ENCODE measurements at regions not wholly inside any gene's neighbourhood (a gene's known extent, or its start where the extent isn't known, plus 50 kb on each side); places are given as distances from the start of the nearest gene placed in this dataset.

DNA sequence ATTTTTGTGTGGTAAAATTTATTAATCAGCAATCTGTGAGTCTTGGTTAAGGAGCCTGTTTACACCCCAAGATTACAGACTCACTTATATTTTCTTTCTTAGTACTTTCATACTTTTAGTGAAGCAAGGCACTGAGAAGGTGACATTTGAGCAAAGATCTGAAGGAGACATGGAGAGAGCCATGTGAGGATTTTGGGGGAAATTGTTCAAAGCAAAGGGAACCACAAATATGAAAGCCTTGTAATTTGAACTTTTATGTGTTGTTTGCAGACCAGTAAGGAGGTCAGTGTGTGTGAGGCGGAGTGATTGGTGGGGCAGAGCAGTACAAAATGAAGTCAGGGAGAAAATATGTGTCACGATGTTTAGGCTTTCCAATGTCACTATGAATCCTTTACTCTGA, 140.7 kb upstream of the KLF12 start:
- H3K4me2 ChIP-seq = no peak overlapping the region
- TF ChIP-seq, protein P1, sequence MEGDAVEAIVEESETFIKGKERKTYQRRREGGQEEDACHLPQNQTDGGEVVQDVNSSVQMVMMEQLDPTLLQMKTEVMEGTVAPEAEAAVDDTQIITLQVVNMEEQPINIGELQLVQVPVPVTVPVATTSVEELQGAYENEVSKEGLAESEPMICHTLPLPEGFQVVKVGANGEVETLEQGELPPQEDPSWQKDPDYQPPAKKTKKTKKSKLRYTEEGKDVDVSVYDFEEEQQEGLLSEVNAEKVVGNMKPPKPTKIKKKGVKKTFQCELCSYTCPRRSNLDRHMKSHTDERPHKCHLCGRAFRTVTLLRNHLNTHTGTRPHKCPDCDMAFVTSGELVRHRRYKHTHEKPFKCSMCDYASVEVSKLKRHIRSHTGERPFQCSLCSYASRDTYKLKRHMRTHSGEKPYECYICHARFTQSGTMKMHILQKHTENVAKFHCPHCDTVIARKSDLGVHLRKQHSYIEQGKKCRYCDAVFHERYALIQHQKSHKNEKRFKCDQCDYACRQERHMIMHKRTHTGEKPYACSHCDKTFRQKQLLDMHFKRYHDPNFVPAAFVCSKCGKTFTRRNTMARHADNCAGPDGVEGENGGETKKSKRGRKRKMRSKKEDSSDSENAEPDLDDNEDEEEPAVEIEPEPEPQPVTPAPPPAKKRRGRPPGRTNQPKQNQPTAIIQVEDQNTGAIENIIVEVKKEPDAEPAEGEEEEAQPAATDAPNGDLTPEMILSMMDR (conservative IDR thresholded peaks at IDR 0.05; ENCODE audit: low read depth, low read length) = no peak
- H3K4me1 ChIP-seq (ENCODE audit: low read depth, poor library complexity, severe bottlenecking) = no peaks in the 10 kb centered on the region
- H3K27ac ChIP-seq = no peak overlapping the region
- no peaks in the 10 kb centered on the region for H3K79me2 ChIP-seq (ENCODE audit: insufficient read depth, low read depth)
- H3K4me3 ChIP-seq (IDR thresholded peaks at IDR 0.05; ENCODE audit: insufficient read depth, low read depth, low read length) = no peak overlapping the region
- no peak overlapping the region for H3K9ac ChIP-seq
- H3K36me3 ChIP-seq (ENCODE audit: insufficient read depth) = no peaks in the 10 kb centered on the region
- H2AFZ ChIP-seq (ENCODE audit: low read depth) = no peak overlapping the region
- no peaks in the 10 kb centered on the region for H4K20me1 ChIP-seq (ENCODE audit: insufficient read depth)
- H3K27me3 ChIP-seq (ENCODE audit: insufficient read depth, low read depth) = no peaks in the 10 kb centered on the region

DNA sequence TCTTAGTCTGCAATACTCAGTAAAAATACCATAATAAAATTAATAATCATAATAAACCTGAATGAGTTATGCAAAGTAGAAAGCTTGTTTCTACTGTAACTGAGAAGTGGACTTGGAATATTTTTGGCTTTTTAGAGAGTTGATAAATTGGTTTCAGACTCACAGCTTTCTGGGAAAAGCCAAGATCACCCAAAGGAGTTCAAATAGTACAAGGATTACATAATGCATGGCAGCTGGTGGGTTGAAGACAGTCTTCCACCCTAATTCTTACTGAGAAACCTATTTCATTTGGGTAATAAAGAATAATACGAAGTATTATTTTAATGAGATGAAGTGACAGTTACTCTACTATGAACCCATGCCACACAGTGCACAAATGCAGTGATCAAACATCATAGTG, 139.4 kb upstream of the KLF12 start:
- H3K9ac ChIP-seq = no peak overlapping the region
- TF ChIP-seq, protein P1 (conservative IDR thresholded peaks at IDR 0.05; ENCODE audit: low read depth, low read length) = no peak
- H3K36me3 ChIP-seq (ENCODE audit: insufficient read depth) = no peaks in the 10 kb centered on the region
- no peak overlapping the region for H3K4me3 ChIP-seq (IDR thresholded peaks at IDR 0.05; ENCODE audit: insufficient read depth, low read depth, low read length)
- no peaks in the 10 kb centered on the region for H3K79me2 ChIP-seq (ENCODE audit: insufficient read depth, low read depth)
- no peak overlapping the region for H2AFZ ChIP-seq (ENCODE audit: low read depth)
- no peaks in the 10 kb centered on the region for H3K4me1 ChIP-seq (ENCODE audit: low read depth, poor library complexity, severe bottlenecking)
- H3K4me2 ChIP-seq = no peak overlapping the region
- no peaks in the 10 kb centered on the region for H3K27me3 ChIP-seq (ENCODE audit: insufficient read depth, low read depth)
- no peaks in the 10 kb centered on the region for H4K20me1 ChIP-seq (ENCODE audit: insufficient read depth)
- H3K27ac ChIP-seq = no peak overlapping the region

DNA sequence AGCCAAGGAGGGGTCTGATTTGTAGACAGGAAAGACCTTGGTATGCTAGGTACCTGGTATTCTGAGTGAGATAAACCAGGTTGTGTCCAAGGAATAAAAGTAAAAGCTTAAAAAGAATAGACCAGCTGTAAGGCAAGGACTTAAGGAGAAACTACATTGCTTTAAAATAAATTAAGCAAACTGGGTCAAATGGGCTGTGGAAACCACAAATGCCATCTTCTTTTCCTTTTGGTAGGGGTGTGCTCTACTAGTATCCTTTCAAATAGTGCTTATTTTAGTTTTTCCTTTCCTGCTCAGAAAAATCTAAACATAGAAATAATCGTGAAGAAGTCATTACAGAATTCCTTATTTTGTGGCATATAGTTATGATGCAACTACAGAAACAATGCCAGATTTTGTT, 138.6 kb upstream of the KLF12 start:
- H3K4me3 ChIP-seq (IDR thresholded peaks at IDR 0.05; ENCODE audit: insufficient read depth, low read depth, low read length) = no peak overlapping the region
- no peak overlapping the region for H2AFZ ChIP-seq (ENCODE audit: low read depth)
- H3K79me2 ChIP-seq (ENCODE audit: insufficient read depth, low read depth) = no peaks in the 10 kb centered on the region
- H3K9ac ChIP-seq = no peak overlapping the region
- no peak overlapping the region for H3K4me2 ChIP-seq
- H4K20me1 ChIP-seq (ENCODE audit: insufficient read depth) = no peaks in the 10 kb centered on the region
- H3K36me3 ChIP-seq (ENCODE audit: insufficient read depth) = no peaks in the 10 kb centered on the region
- no peaks in the 10 kb centered on the region for H3K27me3 ChIP-seq (ENCODE audit: insufficient read depth, low read depth)
- H3K27ac ChIP-seq = no peak overlapping the region
- no peaks in the 10 kb centered on the region for H3K4me1 ChIP-seq (ENCODE audit: low read depth, poor library complexity, severe bottlenecking)
- TF ChIP-seq, protein P1 (conservative IDR thresholded peaks at IDR 0.05; ENCODE audit: low read depth, low read length) = no peak

- no peaks in the 10 kb centered on the region for H3K36me3 ChIP-seq (ENCODE audit: insufficient read depth)
- no peaks in the 10 kb centered on the region for H3K79me2 ChIP-seq (ENCODE audit: insufficient read depth, low read depth)
- H3K4me2 ChIP-seq = no peak overlapping the region
- H4K20me1 ChIP-seq (ENCODE audit: insufficient read depth) = no peaks in the 10 kb centered on the region
- H3K27me3 ChIP-seq (ENCODE audit: insufficient read depth, low read depth) = no peaks in the 10 kb centered on the region
- TF ChIP-seq, protein P1 (conservative IDR thresholded peaks at IDR 0.05; ENCODE audit: low read depth, low read length) = no peak
- no peak overlapping the region for H3K27ac ChIP-seq
- H2AFZ ChIP-seq (ENCODE audit: low read depth) = no peak overlapping the region
- H3K9ac ChIP-seq = no peak overlapping the region
- H3K4me3 ChIP-seq (IDR thresholded peaks at IDR 0.05; ENCODE audit: insufficient read depth, low read depth, low read length) = no peak overlapping the region
- no peaks in the 10 kb centered on the region for H3K4me1 ChIP-seq (ENCODE audit: low read depth, poor library complexity, severe bottlenecking)
These were observed 135.8 kb upstream of the KLF12 start for GRCh38 chr13:74270018-74270417.

GRCh38 chr13:74266861-74267260, 132.7 kb upstream of the KLF12 start:
- Histone ChIP-seq H2AFZ (ENCODE audit: low read depth) (no peak overlapping the region), H3K4me1 (ENCODE audit: low read depth, poor library complexity, severe bottlenecking) (no peaks in the 10 kb centered on the region), H3K36me3 (ENCODE audit: insufficient read depth) (no peaks in the 10 kb centered on the region), H3K27ac (no peak overlapping the region), H3K9ac (no peak overlapping the region), H3K27me3 (ENCODE audit: insufficient read depth, low read depth) (no peaks in the 10 kb centered on the region), H3K4me2 (no peak overlapping the region), H3K79me2 (ENCODE audit: insufficient read depth, low read depth) (no peaks in the 10 kb centered on the region), H4K20me1 (ENCODE audit: insufficient read depth) (no peaks in the 10 kb centered on the region), H3K4me3 (IDR thresholded peaks at IDR 0.05; ENCODE audit: insufficient read depth, low read depth, low read length) (no peak overlapping the region)
- TF ChIP-seq, protein P1 (conservative IDR thresholded peaks at IDR 0.05; ENCODE audit: low read depth, low read length) = no peak

Data from KMS-11 (cell line).